Prostate gland (tissue), 2 donors: ENCODE measurements at regions not wholly inside any gene's neighbourhood (a gene's known extent, or its start where the extent isn't known, plus 50 kb on each side); places are given as distances from the start of the nearest gene placed in this dataset.

Experiments used
- DNase-seq: peaks from one replicate; pipeline ENCODE4 v3.0.0-alpha.2; 2019; ENCODE audit warnings: low spot score
- H3K27ac ChIP-seq, 2 donors: fragments of 200-600 bp; sonication (generic); 2 replicates each; pipeline ENCODE4 v1.5.1; 2017 to 2019
- H3K27me3 ChIP-seq: fragments of 200-600 bp; sonication (generic); replicated peaks from 2 replicates; pipeline ENCODE4 v1.5.1; 2019; ENCODE audit not compliant: insufficient read depth
- H3K36me3 ChIP-seq, 2 donors: fragments of 200-600 bp; sonication (generic); 1 replicate in 1 of 2; 2 replicates in 1 of 2; pipeline versions ENCODE4 v1.5.1 to v1.8.1; 2017 to 2019
- H3K4me1 ChIP-seq: fragments of 200-600 bp; sonication (generic); replicated peaks from 2 replicates; pipeline ENCODE4 v1.5.1; 2019
- H3K4me3 ChIP-seq, 2 donors: fragments of 200-600 bp; sonication (generic); 2 replicates each; pipeline ENCODE4 v1.5.1; 2017 to 2019
- H3K9me3 ChIP-seq: fragments of 200-600 bp; sonication (generic); 2 replicates; pipeline ENCODE4 v1.5.1; 2017
- POLR2A ChIP-seq: fragments of 450-650 bp; IDR thresholded peaks from one replicate; pipeline ENCODE4 v1.6.1; 2016; ENCODE audit warnings: antibody characterized with exemption, mild to moderate bottlenecking
- POLR2AphosphoS5 ChIP-seq: sonication (generic); formaldehyde crosslinking; IDR thresholded peaks from one replicate; pipeline ENCODE4 v1.6.1; 2017; ENCODE audit warnings: antibody characterized with exemption
- WGBS: methylation state at CpG from one replicate; pipeline ENCODE4 v1.1.5; 2018; 5-methylcytosine and 5-hydroxymethylcytosine counted together
- intact Hi-C: fragments of 100-400 bp; cut with DNase I; formaldehyde crosslinking; loops from one replicate; pipeline ENCODE4 v1.14.2; 2022
- TF ChIP-seq, protein P1 (sequence below), 4 experiments: fragments of 200-600 bp in 2 of 4; fragments of 450-650 bp in 2 of 4; sonication (generic) in 2 of 4; IDR thresholded peaks; 1 replicate in 3 of 4; 2 replicates in 1 of 4; pipeline ENCODE4 v1.5.1; 2016 to 2019; ENCODE audit warnings: antibody characterized with exemption in 4 of 4, mild to moderate bottlenecking in 2 of 4, moderate library complexity in 2 of 4

DNA sequence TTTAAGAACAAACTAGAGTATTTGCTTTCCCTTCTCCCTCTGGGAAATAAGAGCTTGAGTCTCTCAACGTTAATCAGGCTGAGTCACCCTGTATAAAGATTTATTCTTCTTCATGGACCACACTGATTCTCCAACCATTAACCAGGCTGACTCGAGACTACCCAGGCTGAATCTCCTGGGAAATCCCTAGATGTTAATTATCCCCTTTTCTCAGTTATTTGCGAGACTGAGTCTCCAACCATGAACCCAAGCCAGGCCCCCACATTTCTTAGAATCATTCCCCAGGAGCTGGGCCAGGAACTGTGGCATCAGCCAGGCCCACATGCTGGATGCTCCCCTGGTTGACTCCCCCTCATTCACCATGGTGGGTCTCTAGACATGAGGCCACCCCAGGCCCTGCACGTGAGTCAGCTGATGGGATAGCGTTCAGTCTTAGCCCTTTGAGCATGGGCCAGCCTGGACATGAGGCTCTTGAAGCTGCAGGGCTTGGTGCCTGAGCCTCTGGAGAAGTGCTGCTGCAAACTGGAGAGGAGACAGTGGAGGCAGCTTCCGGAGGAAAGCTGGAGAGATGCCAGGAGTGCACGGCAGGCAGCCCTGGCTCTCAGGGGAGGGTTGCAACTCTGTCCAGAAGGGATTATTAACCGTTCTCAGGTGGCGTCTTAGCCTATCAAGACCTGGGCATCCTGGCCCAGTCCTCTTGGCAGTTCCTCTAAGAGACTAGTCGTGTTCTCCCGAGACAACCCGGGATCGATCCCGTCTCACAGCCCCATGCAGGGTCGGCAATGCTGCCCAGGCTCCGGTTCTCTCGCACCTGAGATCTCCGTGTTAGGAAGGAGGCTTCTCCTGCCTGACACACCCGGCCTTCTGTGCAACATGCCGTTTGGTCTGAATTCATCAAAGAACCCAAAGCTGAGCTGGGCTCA is 296.6 kb downstream of the ADGRD1 start:
- DNase-seq: no peak
- Histone ChIP-seq H3K27me3 (no peaks in the 10 kb centered on the region), H3K4me1 (no peaks in the 10 kb centered on the region), H3K9me3 (no peaks in the 10 kb centered on the region), H3K36me3 (no peaks in the 10 kb centered on the region), H3K4me3 (no peak overlapping the region), H3K27ac (no peak overlapping the region)
- 67% methylated on average over 20 of the region's 20 CpGs for WGBS
- TF ChIP-seq, protein P1, sequence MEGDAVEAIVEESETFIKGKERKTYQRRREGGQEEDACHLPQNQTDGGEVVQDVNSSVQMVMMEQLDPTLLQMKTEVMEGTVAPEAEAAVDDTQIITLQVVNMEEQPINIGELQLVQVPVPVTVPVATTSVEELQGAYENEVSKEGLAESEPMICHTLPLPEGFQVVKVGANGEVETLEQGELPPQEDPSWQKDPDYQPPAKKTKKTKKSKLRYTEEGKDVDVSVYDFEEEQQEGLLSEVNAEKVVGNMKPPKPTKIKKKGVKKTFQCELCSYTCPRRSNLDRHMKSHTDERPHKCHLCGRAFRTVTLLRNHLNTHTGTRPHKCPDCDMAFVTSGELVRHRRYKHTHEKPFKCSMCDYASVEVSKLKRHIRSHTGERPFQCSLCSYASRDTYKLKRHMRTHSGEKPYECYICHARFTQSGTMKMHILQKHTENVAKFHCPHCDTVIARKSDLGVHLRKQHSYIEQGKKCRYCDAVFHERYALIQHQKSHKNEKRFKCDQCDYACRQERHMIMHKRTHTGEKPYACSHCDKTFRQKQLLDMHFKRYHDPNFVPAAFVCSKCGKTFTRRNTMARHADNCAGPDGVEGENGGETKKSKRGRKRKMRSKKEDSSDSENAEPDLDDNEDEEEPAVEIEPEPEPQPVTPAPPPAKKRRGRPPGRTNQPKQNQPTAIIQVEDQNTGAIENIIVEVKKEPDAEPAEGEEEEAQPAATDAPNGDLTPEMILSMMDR (IDR thresholded peaks at IDR 0.05): no peak
- TF ChIP-seq POLR2AphosphoS5: no peak
- TF ChIP-seq POLR2A: no peak
- intact Hi-C loops: no loop called here

DNA sequence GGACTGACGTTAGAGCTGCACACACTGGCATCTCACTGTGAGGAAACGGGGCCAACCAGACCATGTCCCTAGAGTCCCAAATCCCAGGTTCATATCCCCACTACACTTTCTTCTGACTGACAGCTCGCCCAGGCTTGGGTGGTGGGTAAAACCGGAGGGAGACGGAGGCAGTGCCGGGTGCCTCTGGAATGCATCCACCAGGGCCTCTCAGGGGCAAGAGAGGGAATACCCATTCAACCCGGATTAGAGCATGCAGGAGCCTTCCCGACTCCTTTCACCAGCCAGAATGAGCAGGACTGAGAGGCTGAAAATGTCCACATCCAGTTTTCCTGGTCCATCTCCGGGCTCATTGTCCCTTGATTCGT is 297.2 kb downstream of the ADGRD1 start:
- no peak overlapping the region for H3K4me3 ChIP-seq

DNA sequence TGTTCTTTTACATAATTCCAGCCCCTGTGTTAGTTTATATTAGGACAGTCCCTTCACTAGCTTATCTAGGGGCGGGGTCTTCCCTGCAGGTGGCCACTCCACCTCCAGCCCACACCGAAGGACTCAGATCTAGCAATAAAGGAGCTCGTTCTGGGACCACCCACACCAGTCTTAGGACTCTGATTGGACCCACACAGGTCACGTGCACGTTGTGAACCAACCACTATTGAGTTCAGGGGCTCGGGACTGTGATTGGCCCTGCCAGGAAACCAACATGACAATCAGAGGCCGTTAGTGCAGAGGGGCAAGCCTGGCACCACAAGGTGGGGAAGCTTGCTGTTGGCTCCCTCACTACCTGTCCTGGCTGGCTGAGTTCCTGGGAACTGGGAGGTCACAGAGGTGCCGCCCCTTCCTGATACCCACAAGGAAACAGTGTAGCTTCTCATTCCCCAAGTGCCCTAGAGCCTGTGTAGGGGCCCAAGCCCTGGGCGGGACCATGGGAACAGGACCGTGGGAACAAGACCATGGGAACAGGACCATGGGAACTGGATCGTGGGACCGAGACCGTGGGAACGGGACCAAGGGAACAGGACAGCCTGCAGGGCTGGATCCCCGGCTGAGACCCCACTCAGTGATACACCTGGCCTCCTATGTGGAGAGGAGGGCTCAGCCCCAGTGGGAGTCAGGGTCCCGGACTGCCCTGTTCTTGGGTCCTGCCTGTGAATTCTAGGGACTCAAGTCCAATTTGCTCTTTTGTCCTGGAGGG is 297.8 kb downstream of the ADGRD1 start:
- 66% methylated on average over 16 of the region's 16 CpGs for WGBS
- H3K27me3 ChIP-seq: no peaks in the 10 kb centered on the region
- H3K36me3 ChIP-seq: no peaks in the 10 kb centered on the region

More for the DNA sequence above, 297.2 kb downstream of the ADGRD1 start:
- TF ChIP-seq POLR2A (no peak), POLR2AphosphoS5 (no peak)
- TF ChIP-seq, protein P1 (IDR thresholded peaks at IDR 0.05): no peak
- intact Hi-C loops: no loop called here
- Histone ChIP-seq H3K4me1 (no peaks in the 10 kb centered on the region), H3K36me3 (no peaks in the 10 kb centered on the region), H3K27me3 (no peaks in the 10 kb centered on the region), H3K9me3 (no peaks in the 10 kb centered on the region), H3K27ac (no peak overlapping the region)
- WGBS: 92% methylated on average over 10 of the region's 10 CpGs
- no peak for DNase-seq

DNA sequence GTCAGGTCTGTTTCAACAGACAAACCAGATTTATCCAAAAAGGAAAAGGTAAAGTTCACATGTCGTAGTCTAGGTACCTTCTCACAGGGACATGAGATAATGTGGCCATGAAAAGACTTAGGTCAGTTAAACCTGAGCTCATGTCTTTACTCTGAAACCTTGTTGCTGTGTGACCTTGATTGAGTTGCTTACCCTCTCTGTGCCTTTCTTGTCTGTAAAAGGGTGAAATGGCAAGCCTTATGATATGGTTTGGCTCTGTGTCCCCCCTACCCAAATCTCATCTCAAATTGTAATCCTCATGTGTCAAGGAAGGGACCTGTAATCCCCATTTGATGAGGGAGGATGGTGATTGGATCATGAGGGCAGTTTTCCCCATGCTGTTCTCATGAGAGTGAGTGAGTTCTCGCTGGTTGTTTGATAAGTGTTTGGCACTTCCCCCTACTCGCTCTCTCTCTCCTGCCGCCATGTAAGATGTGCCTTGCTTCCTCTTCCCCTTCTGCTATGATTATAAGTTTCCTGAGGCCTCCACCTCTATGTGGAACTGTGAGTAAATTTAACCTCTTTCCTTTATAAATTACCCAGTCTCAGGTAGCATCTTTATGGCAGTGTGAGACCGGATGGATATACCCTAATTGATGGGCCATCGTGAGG is 299.8 kb downstream of the ADGRD1 start:
- Histone ChIP-seq H3K4me3 (no peak overlapping the region), H3K9me3 (no peaks in the 10 kb centered on the region), H3K36me3 (no peaks in the 10 kb centered on the region), H3K4me1 (no peaks in the 10 kb centered on the region), H3K27me3 (no peaks in the 10 kb centered on the region), H3K27ac (no peak overlapping the region)
- intact Hi-C loops: no loop called here
- WGBS: 74% methylated on average over 6 of the region's 6 CpGs
- DNase-seq: no peak
- TF ChIP-seq, protein P1 (IDR thresholded peaks at IDR 0.05): no peak
- TF ChIP-seq POLR2A: no peak
- TF ChIP-seq POLR2AphosphoS5: no peak

More for the DNA sequence above, 297.8 kb downstream of the ADGRD1 start:
- Histone ChIP-seq H3K4me3 (no peak overlapping the region), H3K9me3 (no peaks in the 10 kb centered on the region), H3K27ac (no peak overlapping the region), H3K4me1 (no peaks in the 10 kb centered on the region)
- no peak for DNase-seq
- TF ChIP-seq POLR2A (no peak), POLR2AphosphoS5 (no peak)
- TF ChIP-seq, protein P1 (IDR thresholded peaks at IDR 0.05): no peak
- intact Hi-C loops: no loop called here
